Choroid plexus epithelial cell (primary cell): ENCODE measurements at regions not wholly inside any gene's neighbourhood (a gene's known extent, or its start where the extent isn't known, plus 50 kb on each side); places are given as distances from the start of the nearest gene placed in this dataset.

Source experiments
- DNase-seq: peaks from one replicate; pipeline ENCODE4 v3.0.0-alpha.2; 2010; ENCODE audit warnings: low read depth
- H3K4me3 ChIP-seq: 2 replicates; pipeline ENCODE4 v1.5.1; 2011; ENCODE audit warnings: low read depth, mild to moderate bottlenecking, control low read depth, low read length, moderate library complexity
- TF ChIP-seq, protein P1 (sequence below): conservative IDR thresholded peaks from 2 replicates; pipeline ENCODE4 v1.5.1; 2011; ENCODE audit warnings: low read depth, mild to moderate bottlenecking, control low read depth, inconsistent platforms, low read length, moderate library complexity

DNA sequence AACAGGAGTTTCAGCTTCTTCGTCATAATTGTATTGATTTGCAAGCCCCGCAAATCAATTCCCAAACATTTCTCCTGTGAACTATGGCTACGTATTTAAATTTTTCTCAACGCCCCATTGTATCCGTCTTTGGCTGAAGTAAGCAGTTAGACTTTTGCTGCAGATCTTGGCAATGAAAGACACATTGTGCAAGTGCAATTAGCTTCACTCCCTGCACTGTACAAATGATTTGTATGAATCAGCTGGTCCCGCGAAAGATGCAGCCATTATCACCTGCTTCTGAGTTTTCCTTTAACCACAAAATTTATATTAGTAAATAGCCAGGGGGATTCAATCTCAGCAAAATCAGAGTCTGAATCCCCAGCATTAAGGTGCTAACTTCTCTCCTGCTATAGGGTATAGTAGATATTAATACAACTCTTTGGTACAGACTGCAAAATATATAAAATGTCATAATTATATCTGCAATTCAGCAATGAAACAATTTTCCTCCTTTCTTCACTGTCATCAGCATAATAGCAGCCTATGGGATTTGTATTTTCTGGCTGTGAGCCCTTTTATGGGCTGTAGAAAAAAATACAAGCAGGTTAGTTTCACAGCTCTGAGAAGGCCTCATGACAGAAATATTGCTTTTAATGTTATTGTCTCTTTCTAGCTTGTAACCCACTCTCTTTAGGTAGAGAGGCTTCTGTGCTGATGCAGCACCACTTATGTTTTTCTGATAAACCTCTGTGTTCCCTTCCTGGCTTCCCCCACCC lies 68.4 kb upstream of the SMARCA2 start:
- DNase-seq, result no peak
- H3K4me3 ChIP-seq, result no peak overlapping the region
- TF ChIP-seq, protein P1, sequence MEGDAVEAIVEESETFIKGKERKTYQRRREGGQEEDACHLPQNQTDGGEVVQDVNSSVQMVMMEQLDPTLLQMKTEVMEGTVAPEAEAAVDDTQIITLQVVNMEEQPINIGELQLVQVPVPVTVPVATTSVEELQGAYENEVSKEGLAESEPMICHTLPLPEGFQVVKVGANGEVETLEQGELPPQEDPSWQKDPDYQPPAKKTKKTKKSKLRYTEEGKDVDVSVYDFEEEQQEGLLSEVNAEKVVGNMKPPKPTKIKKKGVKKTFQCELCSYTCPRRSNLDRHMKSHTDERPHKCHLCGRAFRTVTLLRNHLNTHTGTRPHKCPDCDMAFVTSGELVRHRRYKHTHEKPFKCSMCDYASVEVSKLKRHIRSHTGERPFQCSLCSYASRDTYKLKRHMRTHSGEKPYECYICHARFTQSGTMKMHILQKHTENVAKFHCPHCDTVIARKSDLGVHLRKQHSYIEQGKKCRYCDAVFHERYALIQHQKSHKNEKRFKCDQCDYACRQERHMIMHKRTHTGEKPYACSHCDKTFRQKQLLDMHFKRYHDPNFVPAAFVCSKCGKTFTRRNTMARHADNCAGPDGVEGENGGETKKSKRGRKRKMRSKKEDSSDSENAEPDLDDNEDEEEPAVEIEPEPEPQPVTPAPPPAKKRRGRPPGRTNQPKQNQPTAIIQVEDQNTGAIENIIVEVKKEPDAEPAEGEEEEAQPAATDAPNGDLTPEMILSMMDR, result no peak

DNA sequence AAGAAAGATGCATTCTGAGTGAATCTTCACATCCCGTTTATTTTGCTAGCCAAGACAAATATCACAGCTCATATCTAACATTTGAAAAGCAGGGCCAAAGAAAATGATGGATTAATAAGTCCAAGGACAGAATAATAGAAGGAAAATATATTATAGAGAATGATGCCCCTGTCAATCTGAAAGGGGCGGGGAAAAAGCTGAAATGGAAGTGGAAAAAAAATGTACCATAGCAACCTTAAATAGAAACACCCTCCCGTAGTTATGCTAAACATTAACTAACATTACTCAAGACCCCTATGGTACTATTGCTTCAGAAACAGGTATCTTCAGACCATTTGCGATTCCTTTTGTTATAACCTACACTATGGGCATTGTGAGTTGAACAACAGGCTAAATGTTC lies 67.7 kb upstream of the SMARCA2 start:
- TF ChIP-seq, protein P1, result no peak
- no peak for DNase-seq

DNA sequence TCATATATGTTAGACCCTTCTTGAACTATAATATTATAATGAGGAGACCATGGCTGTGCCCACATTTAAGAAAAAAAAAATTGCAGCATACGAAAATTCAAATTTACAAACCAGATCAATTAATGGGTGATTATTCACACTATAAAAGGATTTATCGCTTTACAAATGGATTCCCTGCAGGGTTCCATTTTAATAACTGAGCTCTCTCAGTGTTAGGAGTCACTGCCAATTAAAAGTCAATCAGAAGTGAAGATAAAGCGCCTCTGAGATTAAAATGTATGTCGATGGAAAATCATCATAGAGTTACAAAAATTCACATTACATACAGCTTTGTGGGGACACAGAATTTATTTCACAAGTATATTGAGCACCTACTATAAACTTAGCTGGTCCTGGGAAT lies 66.6 kb upstream of the SMARCA2 start:
- no peak for DNase-seq
- TF ChIP-seq, protein P1, result no peak
- H3K4me3 ChIP-seq, result no peak overlapping the region

More for the DNA sequence above, 67.7 kb upstream of the SMARCA2 start:
- H3K4me3 ChIP-seq, result no peak overlapping the region

DNA sequence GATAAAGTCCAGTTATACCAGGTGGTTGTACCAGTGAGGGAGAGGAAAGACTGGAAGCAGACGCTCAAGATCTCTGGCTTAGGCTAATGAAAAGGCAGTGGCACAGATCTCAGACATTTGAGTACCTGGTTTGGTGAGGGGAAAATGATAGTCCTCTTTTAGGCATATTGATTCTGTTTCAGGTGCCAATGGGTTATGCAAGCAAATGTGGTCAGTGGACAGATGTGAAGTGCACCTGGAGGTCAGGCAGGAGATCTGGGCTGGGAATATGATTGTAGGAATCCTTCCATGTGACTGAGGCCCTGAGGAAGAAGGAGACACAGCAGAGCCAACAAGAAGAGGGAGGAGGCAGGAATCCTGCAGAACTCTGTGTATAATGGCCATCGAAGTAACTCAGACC lies 63.7 kb upstream of the SMARCA2 start:
- TF ChIP-seq, protein P1, result no peak
- H3K4me3 ChIP-seq, result no peak overlapping the region
- no peak for DNase-seq

DNA sequence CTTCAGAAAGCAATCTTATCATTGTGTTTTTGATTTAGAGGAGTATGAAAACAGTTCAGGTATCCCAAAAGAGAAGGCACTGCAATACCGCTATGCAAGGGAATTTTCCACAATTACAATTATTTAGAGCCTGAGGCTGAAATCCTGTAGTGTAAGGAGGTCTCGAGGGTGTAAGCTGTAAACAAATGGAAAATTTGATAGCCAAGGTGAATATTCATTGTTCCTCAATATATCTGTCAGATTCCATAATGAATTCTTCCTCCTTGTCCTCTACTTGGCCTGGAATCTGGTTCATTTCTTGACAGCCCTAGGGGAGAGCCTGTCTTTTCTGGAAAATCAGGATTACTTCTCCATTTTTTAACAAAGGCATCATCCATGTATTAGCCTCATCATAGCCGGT lies 63.1 kb upstream of the SMARCA2 start:
- H3K4me3 ChIP-seq, result no peak overlapping the region
- no peak for DNase-seq
- TF ChIP-seq, protein P1, result no peak

DNA sequence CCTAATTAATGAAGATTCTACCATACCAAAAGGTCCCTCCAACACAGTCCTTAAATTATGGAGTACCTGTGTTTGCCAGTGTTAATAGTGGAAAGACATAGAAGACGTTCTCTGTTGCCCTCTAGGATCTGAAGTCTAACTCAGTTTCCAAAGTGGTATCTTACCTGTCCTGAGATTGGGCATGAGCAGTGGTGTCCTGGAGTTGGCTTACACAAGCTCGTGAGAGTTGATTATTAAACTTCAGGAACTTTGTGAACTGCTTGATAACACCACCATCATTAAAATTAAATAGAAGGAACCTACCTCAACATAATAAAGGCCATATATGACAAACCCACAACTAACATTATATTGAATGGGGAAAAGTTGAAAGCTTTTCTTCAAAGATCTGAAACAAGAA lies 60.9 kb upstream of the SMARCA2 start:
- no peak overlapping the region for H3K4me3 ChIP-seq
- no peak for DNase-seq
- TF ChIP-seq, protein P1, result no peak

DNA sequence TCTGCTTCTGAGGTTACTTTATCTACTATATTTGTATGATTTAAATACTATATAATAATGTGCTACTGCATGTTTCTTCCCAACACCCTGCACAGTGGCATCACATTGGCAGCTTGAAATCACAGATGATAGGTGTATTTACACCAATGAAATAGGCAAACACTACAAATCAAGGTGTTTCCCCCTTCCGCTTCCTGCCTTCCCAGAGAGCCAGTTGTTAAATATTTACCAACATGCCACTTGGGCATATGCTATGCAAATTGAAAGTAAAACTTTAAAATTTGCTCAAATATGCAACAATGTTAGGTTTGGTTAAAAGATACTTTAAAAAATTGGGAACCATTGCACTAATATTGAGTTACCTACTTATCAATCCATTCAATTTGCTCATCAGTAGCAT lies 58.2 kb upstream of the SMARCA2 start:
- H3K4me3 ChIP-seq, result no peak overlapping the region
- DNase-seq, result no peak
- TF ChIP-seq, protein P1, result no peak
